Thyroid gland (tissue), 4 donors: ENCODE measurements at regions not wholly inside any gene's neighbourhood (a gene's known extent, or its start where the extent isn't known, plus 50 kb on each side); places are given as distances from the start of the nearest gene placed in this dataset.

Source experiments
- DNase-seq, 2 donors: peaks; one replicate each; pipeline ENCODE4 v3.0.0-alpha.2; 2019
- H3K27ac ChIP-seq, 3 donors: fragments of 200-600 bp; sonication (generic); 1 replicate in 2 of 3; 2 replicates in 1 of 3; pipeline ENCODE4 v1.5.1; 2016 to 2019; ENCODE audit warnings: mild to moderate bottlenecking in 1 of 3, moderate library complexity in 1 of 3
- H3K27me3 ChIP-seq: fragments of 200-600 bp; sonication (generic); one replicate; pipeline ENCODE4 v1.5.1; 2019
- H3K36me3 ChIP-seq, 2 donors: fragments of 200-600 bp; sonication (generic); one replicate each; pipeline ENCODE4 v1.5.1; 2016 to 2019
- H3K4me1 ChIP-seq, 2 donors: fragments of 200-600 bp; sonication (generic); one replicate each; pipeline ENCODE4 v1.5.1; 2017 to 2019
- H3K4me3 ChIP-seq, 3 donors: fragments of 200-600 bp; sonication (generic); replicated peaks in 1 of 3; 1 replicate in 2 of 3; 2 replicates in 1 of 3; pipeline ENCODE4 v1.5.1; 2016; ENCODE audit warnings: mild to moderate bottlenecking in 1 of 3
- H3K9me3 ChIP-seq: fragments of 200-600 bp; sonication (generic); one replicate; pipeline ENCODE4 v1.5.1; 2017
- CTCF ChIP-seq, 6 experiments: fragments of 200-600 bp in 3 of 6; fragments of 450-650 bp in 3 of 6; sonication (generic) in 3 of 6; IDR thresholded peaks; one replicate each; pipeline ENCODE4 v1.5.1; 2016 to 2019; ENCODE audit warnings: antibody characterized with exemption in 6 of 6, mild to moderate bottlenecking in 2 of 6, inconsistent platforms in 1 of 6, moderate library complexity in 1 of 6
- POLR2A ChIP-seq, 2 donors: fragments of 450-650 bp; IDR thresholded peaks; one replicate each; pipeline ENCODE4 v1.6.1; 2017; ENCODE audit warnings: antibody characterized with exemption in 2 of 2, mild to moderate bottlenecking in 2 of 2, moderate library complexity in 1 of 2
- WGBS, 2 donors: methylation state at CpG; one replicate each; pipeline ENCODE4 v1.1.5; 2017; 5-methylcytosine and 5-hydroxymethylcytosine counted together
- intact Hi-C: fragments of 100-400 bp; cut with DNase I; formaldehyde crosslinking; loops from one replicate; pipeline ENCODE4 v1.15.1; 2023

- DNase-seq: no peak
- Histone ChIP-seq H3K4me3 (no peak overlapping the region), H3K36me3 (no peaks in the 10 kb centered on the region), H3K27ac (no peak overlapping the region), H3K4me1 (no peaks in the 10 kb centered on the region), H3K27me3 (no peaks in the 10 kb centered on the region), H3K9me3 (no peaks in the 10 kb centered on the region)
- TF ChIP-seq CTCF (IDR thresholded peaks at IDR 0.05): no peak
- intact Hi-C loops: no loop called here
- 75 to 80% methylated on average over 1 of the region's 1 CpG for WGBS, 2 donors
Observed at GRCh38 chr5:63233361-63233760, 654.7 kb downstream of the LRRC70 start.

- no peak for DNase-seq
- no peak overlapping the region for H3K27ac ChIP-seq
- no peaks in the 10 kb centered on the region for H3K36me3 ChIP-seq
- WGBS, 2 donors: 86 to 90% methylated on average over 2 of the region's 2 CpGs
- intact Hi-C loops: no loop called here
- no peak overlapping the region for H3K4me3 ChIP-seq
- H3K27me3 ChIP-seq: no peaks in the 10 kb centered on the region
- TF ChIP-seq CTCF (IDR thresholded peaks at IDR 0.05): no peak
- H3K4me1 ChIP-seq: no peaks in the 10 kb centered on the region
- H3K9me3 ChIP-seq: no peaks in the 10 kb centered on the region
Observed at GRCh38 chr5:63230754-63231153, 652.1 kb downstream of the LRRC70 start.

GRCh38 chr5:63228154-63228553 is 649.5 kb downstream of the LRRC70 start:
- Histone ChIP-seq H3K27ac (no peak overlapping the region), H3K4me1 (no peaks in the 10 kb centered on the region), H3K4me3 (no peak overlapping the region), H3K9me3 (no peaks in the 10 kb centered on the region), H3K27me3 (no peaks in the 10 kb centered on the region), H3K36me3 (no peaks in the 10 kb centered on the region)
- 89 to 95% methylated on average over 2 of the region's 2 CpGs for WGBS, 2 donors
- TF ChIP-seq CTCF (IDR thresholded peaks at IDR 0.05) (no peak), POLR2A (IDR thresholded peaks at IDR 0.05) (no peak)
- no peak for DNase-seq
- intact Hi-C loops: no loop called here

- TF ChIP-seq POLR2A (IDR thresholded peaks at IDR 0.05): no peak
- no peak for TF ChIP-seq CTCF (IDR thresholded peaks at IDR 0.05)
- H3K36me3 ChIP-seq: no peaks in the 10 kb centered on the region
- intact Hi-C loops: no loop called here
- no peaks in the 10 kb centered on the region for H3K4me1 ChIP-seq
- no peak for DNase-seq
- no peaks in the 10 kb centered on the region for H3K27me3 ChIP-seq
- no peaks in the 10 kb centered on the region for H3K9me3 ChIP-seq
- 85 to 88% methylated on average over 1 of the region's 1 CpG for WGBS, 2 donors
- H3K4me3 ChIP-seq: no peak overlapping the region
- H3K27ac ChIP-seq: no peak overlapping the region
Observed at GRCh38 chr5:63220244-63220643, 641.6 kb downstream of the LRRC70 start.

- intact Hi-C loops: no loop called here
- Histone ChIP-seq H3K36me3 (no peaks in the 10 kb centered on the region), H3K27ac (no peak overlapping the region), H3K4me3 (no peak overlapping the region), H3K27me3 (no peaks in the 10 kb centered on the region), H3K4me1 (no peaks in the 10 kb centered on the region), H3K9me3 (no peaks in the 10 kb centered on the region)
- WGBS, 2 donors: 88 to 90% methylated on average over 4 of the region's 4 CpGs
- no peak for DNase-seq
- TF ChIP-seq POLR2A (IDR thresholded peaks at IDR 0.05): no peak
- no peak for TF ChIP-seq CTCF (IDR thresholded peaks at IDR 0.05)
Observed at GRCh38 chr5:63217422-63217821, 638.8 kb downstream of the LRRC70 start.
